GM12865 (cell line): ENCODE measurements at regions not wholly inside any gene's neighbourhood (a gene's known extent, or its start where the extent isn't known, plus 50 kb on each side); places are given as distances from the start of the nearest gene placed in this dataset.

ENCODE experiments used
- DNase-seq: peaks from one replicate; pipeline ENCODE4 v3.0.0; 2010; ENCODE audit warnings: low read depth
- H3K4me3 ChIP-seq: 2 replicates; pipeline ENCODE4 v1.5.1; 2011; ENCODE audit warnings: mild to moderate bottlenecking, low read depth, low read length, control low read depth
- CTCF ChIP-seq: IDR thresholded peaks from 2 replicates; pipeline ENCODE4 v1.5.1; 2011; ENCODE audit warnings: low read length, control low read depth, low read depth, inconsistent platforms; ENCODE audit not compliant: insufficient read depth; ENCODE audit errors: missing control alignments

GRCh38 chr4:115365185-115365584 lies 251.8 kb upstream of the NDST4 start:
- DNase-seq = no peak
- TF ChIP-seq CTCF = no peak
- no peak overlapping the region for H3K4me3 ChIP-seq

- no peak overlapping the region for H3K4me3 ChIP-seq
- no peak for TF ChIP-seq CTCF
- DNase-seq = no peak
These were observed 248.4 kb upstream of the NDST4 start for GRCh38 chr4:115361781-115362180.

GRCh38 chr4:115360431-115360830 lies 247.0 kb upstream of the NDST4 start:
- no peak for DNase-seq
- H3K4me3 ChIP-seq = no peak overlapping the region
- no peak for TF ChIP-seq CTCF

GRCh38 chr4:115357776-115358175 lies 244.4 kb upstream of the NDST4 start:
- DNase-seq = no peak
- TF ChIP-seq CTCF = no peak
- H3K4me3 ChIP-seq = no peak overlapping the region

- no peak overlapping the region for H3K4me3 ChIP-seq
- DNase-seq = no peak
- no peak for TF ChIP-seq CTCF
These were observed 242.8 kb upstream of the NDST4 start for GRCh38 chr4:115356176-115356575.

- H3K4me3 ChIP-seq = no peak overlapping the region
- no peak for DNase-seq
- TF ChIP-seq CTCF = no peak
These were observed 241.9 kb upstream of the NDST4 start for GRCh38 chr4:115355329-115355728.

GRCh38 chr4:115353370-115353769 lies 239.9 kb upstream of the NDST4 start:
- no peak overlapping the region for H3K4me3 ChIP-seq
- TF ChIP-seq CTCF = no peak
- no peak for DNase-seq
